NCI-H446 (cell line): ENCODE measurements at regions not wholly inside any gene's neighbourhood (a gene's known extent, or its start where the extent isn't known, plus 50 kb on each side); places are given as distances from the start of the nearest gene placed in this dataset.
"Not testable (repeated sequence)": the region's sequence is repeated elsewhere in the genome, so short reads cannot be mapped to it uniquely, and the experiment has no call there.

Experiments used
- DNase-seq, 2 experiments: peaks; one replicate each; lab custom pipeline; 2025; lab: John Stamatoyannopoulos, UW

DNA sequence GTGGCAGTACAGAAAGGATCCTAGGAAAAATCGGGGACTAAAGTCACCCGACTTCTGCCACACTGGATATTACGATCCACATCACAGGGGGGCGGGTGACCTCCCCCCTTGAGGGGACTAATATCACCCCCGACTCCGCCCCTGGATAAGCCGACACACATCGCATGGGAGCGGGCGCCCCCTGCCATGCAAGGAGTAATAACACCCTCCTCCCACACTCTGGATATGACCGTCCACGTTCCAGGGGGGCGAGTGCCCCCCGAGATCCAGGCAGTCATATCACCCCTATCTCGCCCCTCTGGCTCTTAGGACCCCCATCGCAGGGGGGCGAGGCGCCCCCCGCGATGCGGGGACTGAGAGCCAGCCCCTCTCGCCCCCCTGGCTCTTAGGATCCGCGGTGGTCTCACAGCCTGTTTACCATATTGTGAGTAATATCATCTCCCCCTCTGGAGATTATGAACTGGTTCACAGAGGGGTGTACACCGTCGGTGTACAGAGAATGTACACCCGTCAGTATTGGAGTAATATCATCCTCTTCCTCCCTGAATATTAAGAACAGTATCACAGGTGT, 423.0 kb downstream of the DIRAS2 start:
- no peak for DNase-seq

- DNase-seq, result not testable (repeated sequence)
These were observed 420.7 kb downstream of the DIRAS2 start for GRCh38 chr9:90221899-90222298.

- peak; percentile 1 to 43 for DNase-seq
These were observed 415.7 kb downstream of the DIRAS2 start for GRCh38 chr9:90226839-90227338.

- DNase-seq, result not testable (repeated sequence)
These were observed 409.5 kb downstream of the DIRAS2 start for GRCh38 chr9:90233081-90233480.

GRCh38 chr9:90240541-90240940, 402.1 kb downstream of the DIRAS2 start:
- DNase-seq, result no peak

DNA sequence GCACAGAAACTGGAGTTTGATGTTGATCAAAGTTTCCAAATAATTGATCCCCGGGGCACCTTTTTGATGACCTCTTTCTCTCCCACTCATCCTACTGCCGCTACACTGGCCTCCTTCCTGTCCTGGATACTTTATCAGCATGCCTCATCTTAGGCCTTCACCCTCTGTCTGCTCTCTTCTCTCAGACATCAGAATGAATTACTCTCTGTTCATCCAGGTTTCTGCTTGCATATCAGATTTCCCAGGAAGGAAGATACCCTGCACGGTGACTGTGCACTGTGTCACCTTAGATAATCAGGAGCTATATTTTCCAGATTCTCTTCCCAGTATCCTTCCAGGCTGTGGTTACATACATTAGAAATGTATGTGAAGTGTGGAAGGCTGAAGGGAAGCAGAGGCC, 397.0 kb downstream of the DIRAS2 start:
- no peak for DNase-seq

GRCh38 chr9:90249094-90249493, 393.5 kb downstream of the DIRAS2 start:
- DNase-seq, result no peak

GRCh38 chr9:90251316-90251715, 391.3 kb downstream of the DIRAS2 start:
- no peak for DNase-seq

DNA sequence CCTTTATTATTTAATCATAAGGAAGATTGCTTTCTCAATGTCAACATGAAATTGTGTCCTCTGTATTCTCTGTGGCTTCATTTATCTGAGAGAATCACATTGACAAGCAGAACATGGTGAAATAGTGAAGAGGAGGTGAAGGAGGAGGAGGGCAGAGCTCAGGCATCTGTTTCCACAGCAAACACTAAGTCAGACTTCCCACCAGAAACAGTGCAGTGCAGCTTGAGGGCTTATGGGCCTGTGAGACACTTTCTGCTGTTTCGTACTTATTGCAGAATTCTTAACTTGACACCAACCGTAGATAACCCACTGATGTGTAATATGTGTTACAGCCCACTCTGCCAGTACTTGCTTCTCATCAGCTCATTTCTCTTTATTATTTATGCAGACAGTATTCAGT, 386.3 kb downstream of the DIRAS2 start:
- DNase-seq, result no peak

GRCh38 chr9:90259311-90260246, 383.0 kb downstream of the DIRAS2 start:
- DNase-seq, result no peak

GRCh38 chr9:90261698-90262097, 380.9 kb downstream of the DIRAS2 start:
- DNase-seq, result no peak

DNA sequence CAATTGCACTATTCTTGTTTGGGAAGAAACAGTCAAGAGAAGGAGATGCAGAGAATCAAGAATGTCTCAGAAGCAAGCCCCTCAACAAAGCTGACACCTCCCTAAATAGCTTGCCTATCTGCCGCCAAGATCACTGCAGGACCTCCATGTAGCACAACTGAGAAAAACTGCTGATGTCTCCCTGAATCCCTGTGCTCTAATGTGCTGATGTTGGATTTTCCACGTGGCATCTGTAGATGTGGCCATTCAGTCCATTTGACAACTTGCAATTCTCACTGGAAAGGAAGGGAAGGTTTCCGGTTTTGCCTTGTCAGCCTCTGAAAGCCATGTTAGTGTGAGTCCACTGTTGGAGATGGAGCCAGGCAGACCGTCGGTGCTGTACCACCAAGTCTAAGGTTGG, 374.0 kb downstream of the DIRAS2 start:
- no peak for DNase-seq

DNA sequence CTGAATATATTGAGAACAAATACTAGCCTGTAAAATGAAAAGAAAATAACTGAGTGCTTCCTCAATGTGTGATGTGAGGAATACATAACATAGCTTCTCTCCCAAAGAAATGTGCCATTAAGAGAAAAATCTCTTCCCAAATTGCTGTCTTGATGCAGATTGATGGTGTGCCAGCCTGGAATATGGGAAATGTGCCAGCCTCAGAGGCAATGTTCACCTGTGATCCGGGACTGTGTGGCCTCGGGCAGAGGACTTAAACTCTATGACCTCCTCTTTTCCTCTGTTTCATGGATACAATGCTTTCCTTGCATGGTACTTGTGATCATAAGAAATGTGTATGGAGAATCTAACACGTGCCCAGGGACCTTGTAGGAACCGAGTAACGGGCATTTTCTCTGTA, 370.9 kb downstream of the DIRAS2 start:
- no peak for DNase-seq

- DNase-seq, result no peak
These were observed 367.9 kb downstream of the DIRAS2 start for GRCh38 chr9:90274725-90275124.

- DNase-seq, result no peak
These were observed 356.7 kb downstream of the DIRAS2 start for GRCh38 chr9:90285946-90286345.

- DNase-seq, result no peak
These were observed 354.9 kb downstream of the DIRAS2 start for GRCh38 chr9:90287567-90288274.

DNA sequence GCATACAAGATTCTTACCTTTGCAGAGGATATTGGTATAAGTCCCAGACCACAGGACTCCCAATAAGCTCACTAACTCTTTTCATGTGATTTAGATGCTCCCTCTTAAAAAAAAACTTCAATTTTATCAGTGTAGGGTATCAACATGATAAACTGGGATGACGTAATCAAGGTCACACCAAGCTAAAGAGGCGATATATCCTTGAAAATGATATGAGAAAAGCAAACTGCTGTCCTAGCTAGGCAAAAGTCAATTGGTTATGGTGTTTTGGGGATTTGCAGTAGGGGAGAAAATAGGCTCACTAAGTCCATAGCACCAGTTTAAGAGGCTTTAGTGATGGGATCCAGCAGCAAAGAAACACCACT, 354.4 kb downstream of the DIRAS2 start:
- no peak for DNase-seq

- DNase-seq, result no peak
These were observed 351.7 kb downstream of the DIRAS2 start for GRCh38 chr9:90290716-90291485.

- DNase-seq, result peak; percentile 22 to 67
These were observed 346.1 kb downstream of the DIRAS2 start for GRCh38 chr9:90296539-90296938.

GRCh38 chr9:90299968-90300367, 342.7 kb downstream of the DIRAS2 start:
- DNase-seq, result no peak

DNA sequence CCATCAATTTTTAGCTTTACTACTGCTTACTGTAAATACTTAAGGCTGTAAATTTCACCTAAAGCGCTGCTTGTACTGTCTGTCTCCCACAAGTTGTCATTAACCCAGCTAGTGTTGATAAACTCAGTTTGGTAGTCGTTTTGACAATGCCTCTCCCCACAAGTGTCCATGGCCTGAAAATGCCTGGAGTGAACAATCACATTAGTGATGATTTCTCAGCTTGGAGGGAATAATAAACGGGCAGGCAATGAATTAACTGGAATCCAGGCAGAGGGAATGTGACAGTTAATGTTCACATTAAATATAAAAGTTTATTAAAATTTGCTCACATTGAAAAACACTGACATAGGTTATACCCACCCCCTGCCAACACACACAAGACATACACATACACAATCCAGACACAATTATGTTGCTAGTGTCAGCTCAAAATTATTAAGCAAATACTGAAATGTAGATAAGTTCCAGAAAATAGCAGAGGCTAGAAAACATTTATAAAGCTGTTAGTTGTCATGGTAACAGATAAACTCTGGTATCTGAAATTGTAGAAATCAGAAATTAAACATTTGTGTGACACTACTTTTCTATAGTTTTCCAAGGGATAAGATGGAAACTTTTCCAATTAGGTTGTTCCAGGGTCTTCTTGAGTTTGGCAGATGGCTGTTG, 341.9 kb downstream of the DIRAS2 start:
- DNase-seq, result no peak
